Fibroblast of mammary gland (primary cell): ENCODE measurements at regions not wholly inside any gene's neighbourhood (a gene's known extent, or its start where the extent isn't known, plus 50 kb on each side); places are given as distances from the start of the nearest gene placed in this dataset.

Experiments used
- DNase-seq: peaks from one replicate; pipeline ENCODE4 v3.0.0-alpha.2; 2010; ENCODE audit warnings: low read depth
- H3K4me3 ChIP-seq: 2 replicates; pipeline ENCODE4 v1.5.1; 2011; ENCODE audit warnings: low read depth, mild to moderate bottlenecking, low read length, moderate library complexity; ENCODE audit not compliant: control insufficient read depth
- TF ChIP-seq, protein P1 (sequence below): conservative IDR thresholded peaks from 2 replicates; pipeline ENCODE4 v1.5.1; 2011; ENCODE audit warnings: low read depth, low read length, inconsistent platforms; ENCODE audit not compliant: control insufficient read depth, insufficient read depth

DNA sequence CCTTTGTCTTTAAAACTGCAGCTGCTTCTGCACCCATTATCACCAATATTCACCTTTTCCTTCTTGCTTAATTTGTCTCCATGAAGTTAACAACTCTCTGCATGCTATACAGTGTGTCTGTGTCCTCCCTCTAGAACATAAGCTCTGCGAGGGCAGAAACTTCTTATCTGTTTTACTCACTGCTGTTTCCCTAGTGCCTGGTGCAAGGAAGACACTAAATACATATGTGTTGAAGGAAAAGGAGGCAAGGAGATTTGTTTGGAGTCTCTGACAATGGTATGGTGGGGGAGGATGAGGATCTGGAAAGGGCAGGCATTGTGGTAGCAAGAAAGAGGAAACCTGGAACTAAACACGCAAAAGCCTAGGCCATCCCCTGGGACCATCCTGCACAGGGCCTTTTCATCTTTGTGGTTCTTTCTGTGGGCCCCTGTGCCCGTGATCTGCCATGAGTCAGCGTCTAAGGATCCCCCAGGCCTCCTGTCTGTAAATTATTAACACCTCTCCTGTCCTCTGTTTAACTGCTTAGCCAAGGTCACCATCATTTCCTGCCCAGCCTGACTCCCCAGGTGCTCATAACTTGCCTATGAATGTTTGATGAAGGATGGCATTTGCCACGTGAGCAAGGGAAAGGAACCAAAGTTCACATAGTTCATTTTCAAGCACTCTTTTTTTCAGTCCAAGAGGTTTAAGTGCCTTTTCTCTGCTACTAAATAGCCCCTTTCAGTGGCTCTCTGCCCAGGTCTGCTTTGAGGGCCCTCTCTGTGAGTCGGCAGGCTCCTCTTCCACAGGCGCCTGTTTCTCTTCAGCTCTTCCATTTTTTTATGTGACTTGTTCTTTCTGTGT, 131.1 kb downstream of the RASSF10 start:
- TF ChIP-seq, protein P1, sequence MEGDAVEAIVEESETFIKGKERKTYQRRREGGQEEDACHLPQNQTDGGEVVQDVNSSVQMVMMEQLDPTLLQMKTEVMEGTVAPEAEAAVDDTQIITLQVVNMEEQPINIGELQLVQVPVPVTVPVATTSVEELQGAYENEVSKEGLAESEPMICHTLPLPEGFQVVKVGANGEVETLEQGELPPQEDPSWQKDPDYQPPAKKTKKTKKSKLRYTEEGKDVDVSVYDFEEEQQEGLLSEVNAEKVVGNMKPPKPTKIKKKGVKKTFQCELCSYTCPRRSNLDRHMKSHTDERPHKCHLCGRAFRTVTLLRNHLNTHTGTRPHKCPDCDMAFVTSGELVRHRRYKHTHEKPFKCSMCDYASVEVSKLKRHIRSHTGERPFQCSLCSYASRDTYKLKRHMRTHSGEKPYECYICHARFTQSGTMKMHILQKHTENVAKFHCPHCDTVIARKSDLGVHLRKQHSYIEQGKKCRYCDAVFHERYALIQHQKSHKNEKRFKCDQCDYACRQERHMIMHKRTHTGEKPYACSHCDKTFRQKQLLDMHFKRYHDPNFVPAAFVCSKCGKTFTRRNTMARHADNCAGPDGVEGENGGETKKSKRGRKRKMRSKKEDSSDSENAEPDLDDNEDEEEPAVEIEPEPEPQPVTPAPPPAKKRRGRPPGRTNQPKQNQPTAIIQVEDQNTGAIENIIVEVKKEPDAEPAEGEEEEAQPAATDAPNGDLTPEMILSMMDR, result no peak
- peak; percentile 55 for DNase-seq
- no peak overlapping the region for H3K4me3 ChIP-seq

DNA sequence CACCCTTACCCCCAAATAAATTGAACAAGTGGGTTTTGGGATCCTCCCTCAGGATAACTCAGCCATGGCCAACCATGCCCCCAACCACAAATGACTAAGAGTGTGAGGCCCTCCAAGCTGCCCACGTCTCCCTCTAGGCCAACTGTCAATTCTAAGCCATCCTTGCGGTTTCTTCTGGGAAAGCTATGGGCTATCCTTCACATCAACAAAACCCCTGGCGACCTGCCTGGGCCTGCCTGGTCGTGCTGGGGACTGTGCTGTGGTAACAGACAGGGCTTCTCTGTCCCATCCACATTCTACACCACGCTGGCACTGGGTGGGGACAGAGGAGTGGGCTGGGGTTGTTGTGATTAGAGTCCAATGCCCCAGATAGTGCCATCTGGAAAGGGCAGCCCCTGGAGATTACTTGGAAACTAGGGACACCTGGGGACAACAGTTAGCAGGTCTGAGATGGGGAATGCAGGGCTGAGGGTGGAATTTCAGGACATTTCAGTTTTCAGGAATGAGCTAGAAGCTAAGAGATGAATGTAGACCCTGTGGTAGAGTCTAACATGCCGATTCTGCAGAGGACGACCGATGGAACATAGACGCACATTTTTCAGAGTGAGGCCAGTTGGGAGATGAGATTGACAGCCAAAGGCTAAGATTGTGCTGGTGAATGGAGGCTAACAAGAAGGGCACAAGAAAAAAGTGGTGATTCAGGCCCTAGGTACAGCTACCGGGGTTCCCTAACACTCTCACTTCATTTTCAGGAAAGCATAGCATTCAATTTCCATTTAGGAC, 131.9 kb downstream of the RASSF10 start:
- TF ChIP-seq, protein P1, result no peak
- no peak for DNase-seq
- no peak overlapping the region for H3K4me3 ChIP-seq

DNA sequence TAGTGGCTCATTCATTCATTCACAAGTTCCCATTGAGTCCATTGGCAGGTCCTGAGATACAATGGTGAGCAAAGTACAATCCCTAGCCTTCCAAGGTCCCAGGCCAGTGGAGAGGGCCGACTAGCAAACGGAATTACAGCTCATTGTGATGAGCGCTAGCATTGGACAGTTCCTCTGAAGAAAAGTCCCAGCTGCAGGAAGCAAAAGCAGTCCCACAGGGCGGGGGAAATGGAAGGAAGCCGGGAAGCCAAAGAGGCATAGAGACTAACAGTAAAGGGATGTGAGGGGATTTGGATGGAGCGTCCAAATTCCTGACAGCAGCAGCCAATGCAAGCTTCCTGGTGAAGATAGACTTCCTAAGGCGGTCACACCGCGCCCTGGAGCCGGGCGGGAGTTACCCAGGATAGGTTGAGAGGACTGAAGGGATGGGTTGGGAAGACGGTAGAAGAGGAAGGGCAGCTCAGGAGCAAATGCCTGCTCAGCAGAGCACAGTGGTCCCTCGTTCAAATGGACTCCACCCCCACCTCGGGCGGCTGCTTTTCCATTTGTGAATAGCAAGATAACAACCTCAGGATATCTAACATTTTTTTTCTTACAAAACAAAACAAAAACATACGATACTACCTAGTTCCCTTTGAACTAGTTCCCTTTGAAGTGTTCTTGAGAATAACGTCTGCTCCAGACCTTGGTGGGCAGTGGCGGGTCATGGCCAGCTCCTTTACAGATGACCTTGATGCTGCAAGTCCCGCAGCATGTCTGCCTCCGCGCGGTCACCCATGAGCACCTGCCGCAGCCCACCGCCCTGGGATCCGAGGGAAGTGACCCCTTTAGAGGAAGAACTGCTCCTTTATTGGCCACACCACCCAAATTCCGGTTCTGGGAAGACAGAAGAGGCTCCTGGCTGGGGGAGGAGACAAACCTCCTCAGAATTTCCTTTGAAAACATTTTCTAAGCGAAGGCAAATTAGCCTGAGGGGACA, 132.9 kb downstream of the RASSF10 start:
- no peak overlapping the region for H3K4me3 ChIP-seq
- TF ChIP-seq, protein P1, result no peak
- no peak for DNase-seq

DNA sequence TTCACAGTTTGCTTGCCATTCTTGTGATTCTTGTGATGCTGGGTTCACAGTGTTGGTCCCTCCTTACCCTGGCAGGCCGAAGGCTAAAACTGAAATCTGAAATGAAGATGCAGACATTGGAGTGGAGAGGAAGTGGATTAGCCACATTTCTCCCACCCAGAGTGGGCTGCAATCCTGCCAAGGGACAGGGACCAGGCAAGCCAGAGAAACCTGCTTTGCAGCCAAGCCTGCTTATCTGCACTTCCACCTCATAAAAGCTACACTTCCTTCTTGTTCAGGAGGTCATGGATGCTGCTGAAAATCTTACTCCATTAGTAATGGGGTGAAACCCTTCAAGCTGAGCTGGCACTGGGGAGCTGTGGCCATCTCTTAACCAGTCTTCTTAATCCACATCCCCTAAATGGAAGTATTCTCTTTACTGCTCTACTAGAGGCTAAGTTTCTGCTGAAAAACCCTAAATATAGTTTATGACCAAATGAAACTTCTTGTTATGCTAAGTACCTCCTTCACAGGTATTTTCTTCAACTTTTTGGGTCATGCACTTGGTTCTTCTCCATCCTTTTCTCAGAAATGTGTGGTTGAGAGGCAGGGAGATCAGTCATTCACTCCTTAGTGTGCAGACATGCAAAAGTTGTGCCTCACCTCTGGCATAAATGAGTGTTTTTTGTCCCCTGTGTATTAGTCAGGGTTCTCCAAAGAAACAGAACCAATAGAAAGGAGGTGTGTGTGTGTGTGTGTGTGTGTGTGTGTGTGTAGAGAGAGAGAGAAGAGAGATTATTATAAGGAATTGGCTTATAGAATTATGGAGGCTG, 133.9 kb upstream of the BMAL1 start:
- peak; percentile 49 for DNase-seq
- no peak overlapping the region for H3K4me3 ChIP-seq
- TF ChIP-seq, protein P1, result no peak

DNA sequence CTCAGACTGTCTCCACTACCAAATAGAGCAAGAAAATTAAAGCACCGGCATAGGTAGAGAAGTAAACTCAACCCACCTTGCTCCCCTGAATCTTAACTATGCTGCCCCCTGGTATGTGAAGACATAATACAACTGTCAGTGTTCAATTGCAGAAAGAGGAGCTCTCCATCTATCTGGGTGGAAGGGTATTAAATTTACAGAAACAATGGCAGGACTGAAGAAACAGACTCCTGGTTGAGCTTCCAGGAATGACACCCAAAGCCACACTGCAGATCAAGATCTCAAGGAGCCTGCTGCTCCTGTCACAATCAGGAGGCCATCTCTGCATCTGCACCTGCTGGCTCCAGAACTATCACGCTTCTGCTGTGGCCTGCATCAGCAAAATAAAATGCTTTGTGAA, 132.1 kb upstream of the BMAL1 start:
- no peak for DNase-seq
- TF ChIP-seq, protein P1, result no peak
- no peak overlapping the region for H3K4me3 ChIP-seq
